CD4-positive, alpha-beta T cell treated with Interferon alpha-2 for 1 hour (primary cell): ENCODE measurements at regions not wholly inside any gene's neighbourhood (a gene's known extent, or its start where the extent isn't known, plus 50 kb on each side); places are given as distances from the start of the nearest gene placed in this dataset.

ENCODE experiments used
- DNase-seq, 2 donors: peaks; one replicate each; pipeline ENCODE4 v3.0.0-alpha.2; 2020 to 2022

- DNase-seq = no peak
Observed at GRCh38 chr4:83894831-83895230, 358.9 kb downstream of the GPAT3 start.

GRCh38 chr4:83890816-83891215, 354.9 kb downstream of the GPAT3 start:
- no peak for DNase-seq

GRCh38 chr4:83890231-83890630, 354.3 kb downstream of the GPAT3 start:
- DNase-seq = no peak

- DNase-seq = no peak
Observed at GRCh38 chr4:83889802-83890201, 353.9 kb downstream of the GPAT3 start.

- no peak for DNase-seq
Observed at GRCh38 chr4:83885256-83886182, 349.6 kb downstream of the GPAT3 start.

- no peak for DNase-seq
Observed at GRCh38 chr4:83876047-83876446, 340.1 kb downstream of the GPAT3 start.

GRCh38 chr4:83875437-83875836, 339.5 kb downstream of the GPAT3 start:
- DNase-seq = no peak

- DNase-seq = no peak
Observed at GRCh38 chr4:83873996-83874395, 338.1 kb downstream of the GPAT3 start.

- DNase-seq = no peak
Observed at GRCh38 chr4:83870328-83870950, 334.5 kb downstream of the GPAT3 start.

GRCh38 chr4:83866834-83867621, 331.1 kb downstream of the GPAT3 start:
- DNase-seq = no peak

GRCh38 chr4:83865417-83866150, 329.7 kb downstream of the GPAT3 start:
- DNase-seq = no peak

- no peak for DNase-seq
Observed at GRCh38 chr4:83864097-83864817, 328.3 kb downstream of the GPAT3 start.

- DNase-seq = no peak
Observed at GRCh38 chr4:83862471-83862870, 326.6 kb downstream of the GPAT3 start.

- no peak for DNase-seq
Observed at GRCh38 chr4:83860200-83860599, 324.3 kb downstream of the GPAT3 start.

GRCh38 chr4:83858131-83858530, 322.2 kb downstream of the GPAT3 start:
- DNase-seq = no peak

GRCh38 chr4:83855044-83855443, 319.1 kb downstream of the GPAT3 start:
- DNase-seq = no peak

- no peak for DNase-seq
Observed at GRCh38 chr4:83852085-83852451, 316.2 kb downstream of the GPAT3 start.

- DNase-seq = no peak
Observed at GRCh38 chr4:83851261-83852084, 315.6 kb downstream of the GPAT3 start.

- DNase-seq = no peak
Observed at GRCh38 chr4:83850435-83850834, 314.5 kb downstream of the GPAT3 start.

- DNase-seq = no peak
Observed at GRCh38 chr4:83846193-83846830, 310.4 kb downstream of the GPAT3 start.

GRCh38 chr4:83839615-83840014, 303.7 kb downstream of the GPAT3 start:
- no peak for DNase-seq
